Smooth muscle cell (in vitro differentiated cells): ENCODE measurements at regions not wholly inside any gene's neighbourhood (a gene's known extent, or its start where the extent isn't known, plus 50 kb on each side); places are given as distances from the start of the nearest gene placed in this dataset.

ENCODE experiments used
- DNase-seq: peaks from one replicate; lab custom pipeline; 2025; ENCODE audit not compliant: unreplicated experiment; lab: John Stamatoyannopoulos, UW
- H2AFZ ChIP-seq: fragments of 200-600 bp; sonication (generic); 2 replicates; pipeline ENCODE4 v1.6.0; 2016; ENCODE audit warnings: antibody characterized with exemption, low read depth, mild to moderate bottlenecking
- H3F3A ChIP-seq: fragments of 200-600 bp; sonication (generic); 2 replicates; pipeline ENCODE4 v1.6.0; 2017; ENCODE audit warnings: antibody characterized with exemption, low read depth
- H3K27ac ChIP-seq: fragments of 200-600 bp; sonication (generic); 2 replicates; pipeline ENCODE4 v1.5.1; 2016; ENCODE audit warnings: low read depth, mild to moderate bottlenecking
- H3K27me3 ChIP-seq: fragments of 200-600 bp; sonication (generic); 2 replicates; pipeline ENCODE4 v1.6.1; 2016; ENCODE audit warnings: low read depth, mild to moderate bottlenecking
- H3K36me3 ChIP-seq: fragments of 200-600 bp; sonication (generic); 2 replicates; pipeline ENCODE4 v1.5.1; 2016; ENCODE audit warnings: low read depth
- H3K4me1 ChIP-seq: fragments of 200-600 bp; sonication (generic); 2 replicates; pipeline ENCODE4 v1.5.1; 2016; ENCODE audit warnings: low read depth
- H3K4me2 ChIP-seq: fragments of 200-600 bp; sonication (generic); 2 replicates; pipeline ENCODE4 v1.6.0; 2016; ENCODE audit warnings: mild to moderate bottlenecking
- H3K4me3 ChIP-seq: fragments of 200-600 bp; sonication (generic); 2 replicates; pipeline ENCODE4 v1.5.1; 2016; ENCODE audit warnings: mild to moderate bottlenecking
- H3K79me2 ChIP-seq: fragments of 200-600 bp; sonication (generic); 2 replicates; pipeline ENCODE4 v1.6.0; 2016; ENCODE audit warnings: low read depth, mild to moderate bottlenecking
- H3K9ac ChIP-seq: fragments of 200-600 bp; sonication (generic); 2 replicates; pipeline ENCODE4 v1.6.0; 2016; ENCODE audit warnings: low read depth
- H3K9me3 ChIP-seq: fragments of 200-600 bp; sonication (generic); replicated peaks from 2 replicates; pipeline ENCODE4 v1.5.1; 2016; ENCODE audit warnings: low read depth
- H4K20me1 ChIP-seq: fragments of 200-600 bp; sonication (generic); 2 replicates; pipeline ENCODE4 v1.6.0; 2016; ENCODE audit warnings: low read depth
- CTCF ChIP-seq: fragments of 200-600 bp; sonication (generic); IDR thresholded peaks from 2 replicates; pipeline ENCODE4 v1.5.1; 2017; ENCODE audit warnings: borderline replicate concordance, mild to moderate bottlenecking, antibody characterized with exemption; ENCODE audit not compliant: insufficient read depth, poor library complexity, severe bottlenecking
- WGBS: methylation state at CpG from one replicate; pipeline ENCODE4 v1.1.7; 2016; ENCODE audit warnings: low lambda C conversion rate; 5-methylcytosine and 5-hydroxymethylcytosine counted together

- Histone ChIP-seq H4K20me1 (no peaks in the 10 kb centered on the region), H2AFZ (no peak overlapping the region), H3K27me3 (peaks cover 29% of the 10 kb centered on the region), H3K9ac (no peak overlapping the region), H3K27ac (no peak overlapping the region), H3K9me3 (no peaks in the 10 kb centered on the region), H3K4me1 (no peaks in the 10 kb centered on the region), H3K79me2 (no peaks in the 10 kb centered on the region), H3K36me3 (no peaks in the 10 kb centered on the region), H3F3A (no peaks in the 10 kb centered on the region), H3K4me3 (no peak overlapping the region), H3K4me2 (no peak overlapping the region)
- DNase-seq: no peak
- WGBS: 39% methylated on average over 6 of the region's 6 CpGs
- no peak for TF ChIP-seq CTCF
Observed at GRCh38 chr1:213585959-213586586, 401.7 kb upstream of the PROX1 start.

- no peaks in the 10 kb centered on the region for H3K79me2 ChIP-seq
- H3K9ac ChIP-seq: no peak overlapping the region
- no peaks in the 10 kb centered on the region for H3F3A ChIP-seq
- no peaks in the 10 kb centered on the region for H3K4me1 ChIP-seq
- no peak for TF ChIP-seq CTCF
- WGBS: 89% methylated on average over 1 of the region's 1 CpG
- no peak overlapping the region for H3K4me3 ChIP-seq
- no peak overlapping the region for H3K27ac ChIP-seq
- H3K27me3 ChIP-seq: peaks cover 29% of the 10 kb centered on the region
- no peak overlapping the region for H2AFZ ChIP-seq
- H4K20me1 ChIP-seq: no peaks in the 10 kb centered on the region
- no peak for DNase-seq
- no peak overlapping the region for H3K4me2 ChIP-seq
- H3K36me3 ChIP-seq: no peaks in the 10 kb centered on the region
- no peaks in the 10 kb centered on the region for H3K9me3 ChIP-seq
Observed at GRCh38 chr1:213586587-213586972, 401.2 kb upstream of the PROX1 start.

GRCh38 chr1:213596729-213597128, 391.0 kb upstream of the PROX1 start:
- 94% methylated on average over 7 of the region's 7 CpGs for WGBS
- no peaks in the 10 kb centered on the region for H3K27me3 ChIP-seq
- H3F3A ChIP-seq: no peaks in the 10 kb centered on the region
- H3K9ac ChIP-seq: no peak overlapping the region
- no peak overlapping the region for H3K27ac ChIP-seq
- no peaks in the 10 kb centered on the region for H3K9me3 ChIP-seq
- DNase-seq: no peak
- H3K79me2 ChIP-seq: no peaks in the 10 kb centered on the region
- H4K20me1 ChIP-seq: no peaks in the 10 kb centered on the region
- H2AFZ ChIP-seq: no peak overlapping the region
- H3K36me3 ChIP-seq: no peaks in the 10 kb centered on the region
- no peak overlapping the region for H3K4me3 ChIP-seq
- no peaks in the 10 kb centered on the region for H3K4me1 ChIP-seq
- TF ChIP-seq CTCF: no peak
- no peak overlapping the region for H3K4me2 ChIP-seq

- Histone ChIP-seq H3K4me1 (no peaks in the 10 kb centered on the region), H3K9me3 (no peaks in the 10 kb centered on the region), H4K20me1 (no peaks in the 10 kb centered on the region), H3F3A (no peaks in the 10 kb centered on the region), H3K4me2 (no peak overlapping the region), H3K79me2 (no peaks in the 10 kb centered on the region), H2AFZ (no peak overlapping the region), H3K27ac (no peak overlapping the region), H3K36me3 (no peaks in the 10 kb centered on the region), H3K4me3 (no peak overlapping the region), H3K27me3 (no peaks in the 10 kb centered on the region), H3K9ac (no peak overlapping the region)
- no peak for TF ChIP-seq CTCF
- 99% methylated on average over 3 of the region's 3 CpGs for WGBS
- no peak for DNase-seq
Observed at GRCh38 chr1:213598263-213598662, 389.5 kb upstream of the PROX1 start.
